ENCODE measurements at regions not wholly inside any gene's neighbourhood (a gene's known extent, or its start where the extent isn't known, plus 50 kb on each side); places are given as distances from the start of the nearest gene placed in this dataset.

DNA sequence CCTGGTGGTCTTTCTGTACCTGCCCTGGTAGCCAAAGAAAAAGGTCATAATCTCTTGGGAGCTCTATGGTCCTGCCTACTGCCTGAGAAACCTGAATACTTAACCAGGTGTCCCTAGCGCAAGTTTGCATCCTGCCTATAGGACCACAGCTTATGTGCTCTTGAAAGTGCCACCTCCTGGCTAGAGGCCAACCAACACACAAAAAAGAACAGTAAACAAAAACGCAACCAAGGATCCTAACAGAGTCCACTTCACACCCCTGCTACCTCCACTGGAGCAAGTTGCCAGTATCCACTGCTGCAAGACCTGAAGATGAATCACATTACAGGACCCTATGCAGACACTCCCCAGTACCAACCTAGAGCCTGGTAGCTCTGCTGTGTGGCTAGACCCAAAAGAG is 103.2 kb upstream of the PABPC5 start:
- no peak for TF ChIP-seq EZH2 (IDR thresholded peaks at IDR 0.05; ENCODE audit: low read length, unreplicated experiment)
- TF ChIP-seq, protein P1, sequence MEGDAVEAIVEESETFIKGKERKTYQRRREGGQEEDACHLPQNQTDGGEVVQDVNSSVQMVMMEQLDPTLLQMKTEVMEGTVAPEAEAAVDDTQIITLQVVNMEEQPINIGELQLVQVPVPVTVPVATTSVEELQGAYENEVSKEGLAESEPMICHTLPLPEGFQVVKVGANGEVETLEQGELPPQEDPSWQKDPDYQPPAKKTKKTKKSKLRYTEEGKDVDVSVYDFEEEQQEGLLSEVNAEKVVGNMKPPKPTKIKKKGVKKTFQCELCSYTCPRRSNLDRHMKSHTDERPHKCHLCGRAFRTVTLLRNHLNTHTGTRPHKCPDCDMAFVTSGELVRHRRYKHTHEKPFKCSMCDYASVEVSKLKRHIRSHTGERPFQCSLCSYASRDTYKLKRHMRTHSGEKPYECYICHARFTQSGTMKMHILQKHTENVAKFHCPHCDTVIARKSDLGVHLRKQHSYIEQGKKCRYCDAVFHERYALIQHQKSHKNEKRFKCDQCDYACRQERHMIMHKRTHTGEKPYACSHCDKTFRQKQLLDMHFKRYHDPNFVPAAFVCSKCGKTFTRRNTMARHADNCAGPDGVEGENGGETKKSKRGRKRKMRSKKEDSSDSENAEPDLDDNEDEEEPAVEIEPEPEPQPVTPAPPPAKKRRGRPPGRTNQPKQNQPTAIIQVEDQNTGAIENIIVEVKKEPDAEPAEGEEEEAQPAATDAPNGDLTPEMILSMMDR (conservative IDR thresholded peaks at IDR 0.05; ENCODE audit: low read depth, low read length): no peak

All from PC-3 (cell line).